GM12892 (cell line): ENCODE measurements at regions not wholly inside any gene's neighbourhood (a gene's known extent, or its start where the extent isn't known, plus 50 kb on each side); places are given as distances from the start of the nearest gene placed in this dataset.

Experiments used
- POLR2A ChIP-seq: IDR thresholded peaks from 2 replicates; pipeline ENCODE4 v1.6.1; 2011; ENCODE audit warnings: low read depth, low read length, control low read depth
- POLR2AphosphoS5 ChIP-seq: IDR thresholded peaks from 2 replicates; pipeline ENCODE4 v1.6.1; 2011; ENCODE audit warnings: low read depth, low read length, control low read depth

DNA sequence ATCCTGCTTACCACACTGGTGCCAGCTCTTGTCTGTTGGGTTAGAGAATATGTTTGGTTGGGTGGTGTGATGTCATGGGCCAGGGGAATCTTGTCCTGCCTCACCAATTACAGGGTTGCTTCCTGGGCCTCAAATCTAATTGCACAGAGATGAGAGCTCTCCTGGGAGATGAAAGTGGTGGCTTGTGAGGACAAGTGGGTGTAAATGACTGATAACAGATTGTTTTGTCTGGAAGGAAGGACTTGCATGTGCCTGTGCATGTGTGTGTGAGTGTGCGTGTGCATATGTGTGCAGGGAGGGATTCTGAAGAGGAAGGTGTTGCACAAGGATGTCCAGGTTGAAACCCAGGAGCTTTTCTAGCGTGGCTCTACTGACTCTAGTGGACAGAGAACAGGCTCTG lies 271.9 kb downstream of the LOXHD1 start:
- TF ChIP-seq POLR2AphosphoS5: no peak
- no peak for TF ChIP-seq POLR2A
